Hepatocyte (in vitro differentiated cells): ENCODE measurements at regions not wholly inside any gene's neighbourhood (a gene's known extent, or its start where the extent isn't known, plus 50 kb on each side); places are given as distances from the start of the nearest gene placed in this dataset.

ENCODE experiments used
- CTCF ChIP-seq: fragments of 200-600 bp; sonication (generic); IDR thresholded peaks from 2 replicates; pipeline ENCODE4 v1.5.1; 2016; ENCODE audit warnings: antibody characterized with exemption, mild to moderate bottlenecking; ENCODE audit not compliant: poor library complexity
- EZH2 ChIP-seq: fragments of 200-600 bp; sonication (generic); IDR thresholded peaks from 2 replicates; pipeline ENCODE4 v1.6.1; 2016; ENCODE audit warnings: antibody characterized with exemption, mild to moderate bottlenecking, borderline replicate concordance

- no peak for TF ChIP-seq CTCF
- no peak for TF ChIP-seq EZH2
These were observed 78.4 kb upstream of the KCNA3 start for GRCh38 chr1:110752941-110753725.
